ENCODE measurements at regions not wholly inside any gene's neighbourhood (a gene's known extent, or its start where the extent isn't known, plus 50 kb on each side); places are given as distances from the start of the nearest gene placed in this dataset.
A peak's percentile ranks its signal among the peaks of the same experiment; 100 is the strongest.

DNA sequence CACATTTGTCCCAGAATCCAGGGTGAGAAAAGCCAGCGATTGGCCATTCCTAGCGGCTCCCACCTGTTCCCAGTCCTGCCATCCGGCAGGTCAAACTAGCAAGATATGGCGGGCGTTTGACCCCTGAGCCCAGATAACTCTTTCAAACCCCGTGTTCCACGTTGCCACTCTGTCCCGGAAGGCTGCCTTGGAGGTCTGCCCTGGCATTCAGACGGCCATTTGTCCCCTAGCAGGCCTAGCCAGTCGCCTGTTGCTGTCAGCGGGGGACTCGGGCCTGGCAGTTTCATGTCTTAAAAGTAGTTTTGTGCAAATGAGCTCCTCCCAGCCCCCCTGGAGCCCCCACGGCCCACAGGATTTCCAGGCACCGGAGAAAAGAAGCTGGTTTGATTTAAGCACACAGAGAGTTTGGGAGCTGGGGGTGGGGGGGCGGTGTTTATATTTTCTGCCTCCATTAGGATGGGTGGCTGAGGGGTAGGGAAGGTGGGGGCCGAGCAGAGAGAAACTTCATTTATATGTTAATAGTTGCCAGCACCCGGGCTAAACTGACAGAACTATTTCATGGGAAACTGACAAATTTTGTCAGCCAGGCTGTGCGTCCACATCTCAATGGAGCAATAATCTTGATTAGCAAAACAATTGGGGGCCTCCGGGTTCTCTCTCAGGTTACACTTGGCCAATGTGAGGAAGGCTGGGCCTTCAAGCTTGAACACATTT, 240.9 kb upstream of the SALL1 start:
- Histone ChIP-seq H3K4me3 (ENCODE audit: low read depth, low read length) (peak overlapping the region; percentile 39), H3K9me3 (ENCODE audit: control insufficient read depth, insufficient read depth, low read length) (peaks cover 9% of the 10 kb centered on the region), H3K27me3 (ENCODE audit: control insufficient read depth, insufficient read depth, low read length) (no peaks in the 10 kb centered on the region), H3K36me3 (ENCODE audit: control insufficient read depth, insufficient read depth, low read length) (no peaks in the 10 kb centered on the region), H3K9ac (ENCODE audit: low read depth, low read length) (no peak overlapping the region), H3K4me1 (ENCODE audit: control insufficient read depth, insufficient read depth, low read length) (peaks cover 26% of the 10 kb centered on the region)

DNA sequence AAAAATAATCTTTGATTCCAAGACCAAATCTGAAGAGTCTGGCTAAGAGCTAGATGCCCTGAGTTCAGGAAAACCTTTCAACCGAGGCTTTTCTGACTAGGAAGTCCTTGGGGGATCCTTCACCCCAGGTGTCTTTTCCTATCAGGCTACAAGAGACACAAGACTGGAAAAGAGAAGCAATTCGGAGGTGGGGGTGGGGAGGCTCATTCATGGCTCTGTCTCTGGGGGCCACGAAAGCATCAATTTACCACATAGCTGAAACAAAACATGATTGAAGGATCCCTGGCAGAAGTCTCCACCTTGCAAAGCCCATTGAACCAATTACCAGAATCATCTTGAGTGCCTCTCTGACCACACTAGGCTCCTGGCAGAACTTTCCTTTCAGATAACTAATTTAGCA, 239.8 kb upstream of the SALL1 start:
- no peak overlapping the region for H3K4me3 ChIP-seq (ENCODE audit: low read depth, low read length)
- no peaks in the 10 kb centered on the region for H3K27me3 ChIP-seq (ENCODE audit: control insufficient read depth, insufficient read depth, low read length)
- H3K4me1 ChIP-seq (ENCODE audit: control insufficient read depth, insufficient read depth, low read length) = peaks cover 26% of the 10 kb centered on the region
- no peak overlapping the region for H3K9ac ChIP-seq (ENCODE audit: low read depth, low read length)
- peaks cover 9% of the 10 kb centered on the region for H3K9me3 ChIP-seq (ENCODE audit: control insufficient read depth, insufficient read depth, low read length)
- H3K36me3 ChIP-seq (ENCODE audit: control insufficient read depth, insufficient read depth, low read length) = no peaks in the 10 kb centered on the region

DNA sequence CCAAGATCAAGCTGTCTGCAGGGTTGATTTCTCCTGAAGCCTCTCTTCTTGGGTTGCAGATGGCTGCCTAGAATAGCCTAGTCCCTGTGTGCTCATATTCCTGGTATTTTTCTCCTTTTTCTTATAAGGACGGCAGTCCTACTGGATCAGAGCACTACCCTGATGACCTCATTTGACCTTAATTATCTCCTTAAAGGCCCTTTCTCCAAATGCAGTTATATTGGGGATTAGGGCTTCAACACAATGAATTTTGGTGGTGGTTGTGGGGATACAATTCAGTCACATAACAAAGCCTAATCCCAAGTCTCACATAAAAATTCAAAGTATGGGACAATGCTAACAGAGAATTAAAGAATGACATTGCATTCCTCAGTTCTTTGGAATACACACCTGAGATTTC, 238.8 kb upstream of the SALL1 start:
- no peaks in the 10 kb centered on the region for H3K36me3 ChIP-seq (ENCODE audit: control insufficient read depth, insufficient read depth, low read length)
- H3K4me3 ChIP-seq (ENCODE audit: low read depth, low read length) = no peak overlapping the region
- H3K9ac ChIP-seq (ENCODE audit: low read depth, low read length) = no peak overlapping the region
- peaks cover 27% of the 10 kb centered on the region for H3K4me1 ChIP-seq (ENCODE audit: control insufficient read depth, insufficient read depth, low read length)
- H3K9me3 ChIP-seq (ENCODE audit: control insufficient read depth, insufficient read depth, low read length) = peaks cover 9% of the 10 kb centered on the region
- no peaks in the 10 kb centered on the region for H3K27me3 ChIP-seq (ENCODE audit: control insufficient read depth, insufficient read depth, low read length)

DNA sequence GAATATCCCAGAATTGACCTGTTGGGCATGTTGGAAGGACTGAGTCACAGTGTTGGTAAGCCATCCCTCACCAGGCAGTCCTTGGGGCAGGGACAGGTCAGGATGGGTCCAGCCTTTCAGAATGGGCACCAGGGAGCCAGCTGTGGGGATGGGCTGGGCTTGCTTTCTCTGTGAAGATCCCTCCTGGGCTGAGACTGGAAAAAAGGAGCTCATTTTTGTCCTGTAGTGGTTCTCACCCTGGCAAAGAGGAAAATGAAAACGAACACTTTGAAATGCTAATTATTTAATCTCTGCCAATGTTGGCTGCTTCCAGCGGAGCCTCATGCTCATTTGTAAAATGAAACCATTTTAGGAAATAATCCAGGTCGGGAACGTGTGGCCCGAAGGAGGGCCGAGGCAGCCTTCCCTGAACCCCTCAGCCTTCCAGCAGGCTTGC, 237.5 kb upstream of the SALL1 start:
- no peak overlapping the region for H3K9ac ChIP-seq (ENCODE audit: low read depth, low read length)
- H3K4me1 ChIP-seq (ENCODE audit: control insufficient read depth, insufficient read depth, low read length) = peaks cover 35% of the 10 kb centered on the region
- H3K9me3 ChIP-seq (ENCODE audit: control insufficient read depth, insufficient read depth, low read length) = peaks cover 9% of the 10 kb centered on the region
- no peaks in the 10 kb centered on the region for H3K27me3 ChIP-seq (ENCODE audit: control insufficient read depth, insufficient read depth, low read length)
- no peak overlapping the region for H3K4me3 ChIP-seq (ENCODE audit: low read depth, low read length)
- no peaks in the 10 kb centered on the region for H3K36me3 ChIP-seq (ENCODE audit: control insufficient read depth, insufficient read depth, low read length)

DNA sequence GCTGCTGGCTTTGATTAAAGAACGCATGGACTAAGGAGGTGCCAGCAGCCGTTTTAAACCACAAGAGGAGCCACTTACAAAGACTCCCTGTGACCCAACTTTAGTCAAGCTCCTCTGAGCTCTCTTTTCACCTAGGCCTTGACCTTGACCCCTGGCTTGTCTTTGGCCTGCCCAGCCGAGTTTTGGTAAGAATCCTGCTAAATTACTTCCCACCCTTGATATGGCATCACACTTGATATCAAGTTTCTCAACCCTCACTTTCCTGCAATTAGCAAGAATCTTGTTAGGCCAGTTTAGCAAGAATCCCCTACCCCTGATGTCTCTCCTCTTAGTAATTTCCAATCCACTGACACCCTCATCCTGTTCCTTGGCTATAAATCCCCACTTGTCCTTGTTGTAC, 232.8 kb upstream of the SALL1 start:
- H3K27me3 ChIP-seq (ENCODE audit: control insufficient read depth, insufficient read depth, low read length) = no peaks in the 10 kb centered on the region
- H3K4me1 ChIP-seq (ENCODE audit: control insufficient read depth, insufficient read depth, low read length) = peaks cover 15% of the 10 kb centered on the region
- H3K36me3 ChIP-seq (ENCODE audit: control insufficient read depth, insufficient read depth, low read length) = no peaks in the 10 kb centered on the region
- no peak overlapping the region for H3K4me3 ChIP-seq (ENCODE audit: low read depth, low read length)
- H3K9ac ChIP-seq (ENCODE audit: low read depth, low read length) = no peak overlapping the region
- peaks cover 5% of the 10 kb centered on the region for H3K9me3 ChIP-seq (ENCODE audit: control insufficient read depth, insufficient read depth, low read length)

DNA sequence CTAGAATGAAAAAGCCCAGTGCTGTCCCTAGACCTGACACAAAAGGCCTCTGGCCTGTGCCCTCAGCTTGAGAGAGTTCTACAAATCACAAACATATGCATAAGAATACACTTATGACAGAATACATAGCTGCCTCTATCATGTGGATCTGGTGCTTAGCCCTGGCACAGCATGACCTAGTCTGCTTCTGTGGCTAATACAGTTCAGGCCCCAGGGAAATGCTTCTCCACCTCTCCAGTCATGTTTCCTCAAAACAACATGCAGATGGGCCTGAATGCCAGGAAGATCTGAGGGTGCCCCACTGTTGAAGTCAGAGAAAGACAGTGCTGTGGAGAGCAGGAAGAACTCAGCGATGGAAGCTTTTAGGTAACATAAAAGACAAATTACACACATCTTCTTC, 231.9 kb upstream of the SALL1 start:
- H3K4me1 ChIP-seq (ENCODE audit: control insufficient read depth, insufficient read depth, low read length) = peaks cover 15% of the 10 kb centered on the region
- H3K36me3 ChIP-seq (ENCODE audit: control insufficient read depth, insufficient read depth, low read length) = no peaks in the 10 kb centered on the region
- no peaks in the 10 kb centered on the region for H3K9me3 ChIP-seq (ENCODE audit: control insufficient read depth, insufficient read depth, low read length)
- H3K4me3 ChIP-seq (ENCODE audit: low read depth, low read length) = no peak overlapping the region
- no peak overlapping the region for H3K9ac ChIP-seq (ENCODE audit: low read depth, low read length)
- no peaks in the 10 kb centered on the region for H3K27me3 ChIP-seq (ENCODE audit: control insufficient read depth, insufficient read depth, low read length)

DNA sequence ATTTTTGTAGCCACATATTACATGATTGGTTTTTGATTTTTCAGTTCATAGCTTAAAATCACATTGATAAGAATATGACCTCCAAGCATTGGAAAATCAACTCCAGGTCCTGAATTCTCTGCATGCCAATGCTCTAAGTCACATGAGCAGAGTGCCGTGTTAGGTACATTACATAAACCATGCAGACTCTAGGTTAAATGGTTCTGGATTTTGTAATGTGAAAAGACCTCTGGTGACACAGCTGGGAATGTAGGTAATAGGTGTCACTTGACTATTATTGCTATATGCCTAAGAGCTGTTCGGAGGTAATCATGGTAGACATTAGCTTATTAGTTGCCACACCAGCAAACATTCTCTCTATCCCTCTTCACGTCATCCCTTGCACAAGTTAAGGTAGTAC, 231.1 kb upstream of the SALL1 start:
- no peak overlapping the region for H3K9ac ChIP-seq (ENCODE audit: low read depth, low read length)

DNA sequence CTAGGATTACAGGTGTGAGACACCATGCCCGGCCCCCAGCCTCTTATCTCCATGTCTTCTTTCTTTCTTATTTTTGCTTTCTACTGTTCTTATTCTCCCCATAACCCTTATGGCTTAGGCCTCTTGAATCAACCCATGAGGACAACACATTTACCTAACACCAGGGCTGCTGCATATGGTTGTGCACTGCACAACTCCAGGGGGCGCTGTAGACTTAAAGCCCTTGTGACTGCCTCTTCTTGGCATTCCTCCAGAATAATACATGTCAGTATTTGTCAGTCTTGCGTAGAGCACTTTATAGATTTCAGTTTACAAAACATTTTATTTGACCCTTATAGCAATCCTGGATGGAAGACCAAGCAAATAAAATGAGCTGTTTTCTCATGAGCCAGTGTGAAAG, 225.0 kb upstream of the SALL1 start:
- Histone ChIP-seq H3K9me3 (ENCODE audit: control insufficient read depth, insufficient read depth, low read length) (no peaks in the 10 kb centered on the region), H3K27me3 (ENCODE audit: control insufficient read depth, insufficient read depth, low read length) (no peaks in the 10 kb centered on the region), H3K36me3 (ENCODE audit: control insufficient read depth, insufficient read depth, low read length) (peaks cover 3% of the 10 kb centered on the region), H3K4me3 (ENCODE audit: low read depth, low read length) (no peak overlapping the region), H3K4me1 (ENCODE audit: control insufficient read depth, insufficient read depth, low read length) (no peaks in the 10 kb centered on the region), H3K9ac (ENCODE audit: low read depth, low read length) (no peak overlapping the region)

More for the DNA sequence above, 231.1 kb upstream of the SALL1 start:
- H3K4me3 ChIP-seq (ENCODE audit: low read depth, low read length) = no peak overlapping the region
- H3K27me3 ChIP-seq (ENCODE audit: control insufficient read depth, insufficient read depth, low read length) = no peaks in the 10 kb centered on the region
- peaks cover 15% of the 10 kb centered on the region for H3K4me1 ChIP-seq (ENCODE audit: control insufficient read depth, insufficient read depth, low read length)
- no peaks in the 10 kb centered on the region for H3K9me3 ChIP-seq (ENCODE audit: control insufficient read depth, insufficient read depth, low read length)
- H3K36me3 ChIP-seq (ENCODE audit: control insufficient read depth, insufficient read depth, low read length) = no peaks in the 10 kb centered on the region

DNA sequence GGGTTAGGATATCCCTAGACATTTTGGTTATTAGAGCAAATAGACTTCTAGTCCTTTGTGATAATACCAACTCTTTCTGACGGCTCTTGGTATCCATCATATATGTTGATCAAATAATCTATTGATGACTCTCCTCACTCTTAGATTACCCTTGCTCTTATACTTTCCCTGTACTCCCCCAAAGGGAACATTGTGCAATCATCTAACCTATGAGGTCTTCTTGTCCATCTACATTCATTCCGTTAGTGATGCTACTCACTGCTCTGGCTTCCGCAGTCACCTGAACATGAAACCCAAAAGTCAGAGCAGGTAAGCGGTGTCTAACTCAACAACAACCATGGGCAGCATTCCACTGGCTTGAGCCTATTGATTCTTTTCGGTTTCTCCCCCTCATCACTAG, 223.7 kb upstream of the SALL1 start:
- peaks cover 4% of the 10 kb centered on the region for H3K36me3 ChIP-seq (ENCODE audit: control insufficient read depth, insufficient read depth, low read length)
- H3K9ac ChIP-seq (ENCODE audit: low read depth, low read length) = no peak overlapping the region
- no peaks in the 10 kb centered on the region for H3K4me1 ChIP-seq (ENCODE audit: control insufficient read depth, insufficient read depth, low read length)
- H3K27me3 ChIP-seq (ENCODE audit: control insufficient read depth, insufficient read depth, low read length) = no peaks in the 10 kb centered on the region
- H3K4me3 ChIP-seq (ENCODE audit: low read depth, low read length) = no peak overlapping the region
- H3K9me3 ChIP-seq (ENCODE audit: control insufficient read depth, insufficient read depth, low read length) = no peaks in the 10 kb centered on the region

DNA sequence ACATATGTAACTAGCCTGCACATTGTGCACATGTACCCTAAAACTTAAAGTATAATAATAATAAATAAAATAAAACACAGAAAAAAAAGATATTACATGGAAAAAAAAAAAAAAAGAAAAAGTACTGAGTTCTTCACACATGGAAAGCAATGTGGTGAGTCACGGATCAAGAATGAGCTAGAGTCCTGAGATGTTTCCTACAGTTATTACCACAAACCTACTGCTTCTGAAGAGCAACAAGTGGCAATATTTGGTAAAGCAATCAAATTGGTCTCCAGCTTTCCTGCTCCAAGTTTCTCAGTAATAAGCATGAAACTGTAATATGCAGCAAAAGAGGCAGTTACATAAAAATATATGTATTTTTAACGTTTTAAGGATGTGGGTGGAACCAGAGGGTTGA, 223.3 kb upstream of the SALL1 start:
- Histone ChIP-seq H3K9ac (ENCODE audit: low read depth, low read length) (no peak overlapping the region), H3K27me3 (ENCODE audit: control insufficient read depth, insufficient read depth, low read length) (no peaks in the 10 kb centered on the region), H3K9me3 (ENCODE audit: control insufficient read depth, insufficient read depth, low read length) (no peaks in the 10 kb centered on the region), H3K36me3 (ENCODE audit: control insufficient read depth, insufficient read depth, low read length) (peaks cover 4% of the 10 kb centered on the region), H3K4me1 (ENCODE audit: control insufficient read depth, insufficient read depth, low read length) (no peaks in the 10 kb centered on the region), H3K4me3 (ENCODE audit: low read depth, low read length) (no peak overlapping the region)

DNA sequence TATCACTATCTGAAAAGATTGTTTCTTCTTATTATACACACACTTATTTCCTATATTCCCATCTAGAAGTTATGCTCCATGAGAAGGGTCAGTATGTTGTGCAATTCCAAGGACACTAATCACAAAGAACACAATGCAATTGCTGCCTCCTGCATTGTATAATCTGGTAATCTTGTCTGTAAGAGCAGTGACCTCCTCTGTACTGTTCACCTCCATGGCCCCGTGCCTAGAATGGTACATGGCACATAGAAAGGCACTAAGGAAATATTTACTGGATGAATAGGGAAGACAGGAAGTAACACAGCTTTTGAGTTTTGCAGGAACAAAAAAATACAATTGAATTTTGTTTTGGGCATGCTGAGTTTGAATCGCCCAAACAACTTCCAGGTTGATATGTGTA, 214.6 kb upstream of the SALL1 start:
- Histone ChIP-seq H3K9ac (ENCODE audit: low read depth, low read length) (no peak overlapping the region), H3K9me3 (ENCODE audit: control insufficient read depth, insufficient read depth, low read length) (no peaks in the 10 kb centered on the region), H3K36me3 (ENCODE audit: control insufficient read depth, insufficient read depth, low read length) (no peaks in the 10 kb centered on the region), H3K27me3 (ENCODE audit: control insufficient read depth, insufficient read depth, low read length) (no peaks in the 10 kb centered on the region), H3K4me3 (ENCODE audit: low read depth, low read length) (no peak overlapping the region), H3K4me1 (ENCODE audit: control insufficient read depth, insufficient read depth, low read length) (no peaks in the 10 kb centered on the region)

DNA sequence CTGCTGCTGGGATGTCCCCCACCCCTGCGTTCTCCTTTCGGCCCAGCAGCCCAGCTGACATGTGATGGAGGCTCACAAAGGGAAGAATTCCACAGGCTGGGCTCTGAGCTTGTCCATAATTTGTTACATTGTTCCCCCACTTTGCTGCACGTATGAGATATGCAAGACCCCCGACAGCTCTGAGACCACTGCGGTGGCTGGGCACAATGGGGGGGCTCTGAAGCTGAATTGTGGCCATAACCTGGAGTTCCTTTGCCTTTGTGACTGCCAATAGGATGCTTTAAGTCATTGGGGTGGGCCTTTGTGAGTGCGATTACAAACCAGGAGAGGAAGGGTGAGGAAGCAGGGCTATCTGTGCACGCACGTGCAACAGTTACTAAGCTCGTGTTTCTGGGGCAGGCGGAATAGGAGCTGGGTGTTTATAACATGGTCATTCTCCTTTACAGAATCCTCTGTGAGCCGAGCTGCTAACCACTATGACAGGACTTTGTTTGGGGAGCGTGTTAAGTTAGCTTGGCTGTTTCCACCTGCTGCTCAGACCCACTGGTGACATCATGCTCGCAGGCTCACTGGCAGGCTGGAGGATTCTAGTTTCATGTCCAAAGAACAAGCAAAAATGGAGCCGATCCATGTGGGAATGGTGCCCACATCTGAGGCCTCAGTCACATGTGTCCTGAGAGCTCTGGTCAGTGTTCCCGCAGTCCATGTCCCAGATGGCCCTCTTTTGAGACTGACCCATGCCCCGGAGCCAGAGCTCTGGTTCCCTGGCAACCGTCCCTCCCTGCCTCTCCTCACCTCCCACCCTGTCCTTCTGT, 208.3 kb upstream of the SALL1 start:
- Histone ChIP-seq H3K36me3 (ENCODE audit: control insufficient read depth, insufficient read depth, low read length) (no peaks in the 10 kb centered on the region), H3K4me3 (ENCODE audit: low read depth, low read length) (no peak overlapping the region), H3K9ac (ENCODE audit: low read depth, low read length) (no peak overlapping the region), H3K27me3 (ENCODE audit: control insufficient read depth, insufficient read depth, low read length) (no peaks in the 10 kb centered on the region), H3K4me1 (ENCODE audit: control insufficient read depth, insufficient read depth, low read length) (peaks cover 7% of the 10 kb centered on the region), H3K9me3 (ENCODE audit: control insufficient read depth, insufficient read depth, low read length) (no peaks in the 10 kb centered on the region)

Data from iPS-15b (cell line).